ENCODE measurements at regions not wholly inside any gene's neighbourhood (a gene's known extent, or its start where the extent isn't known, plus 50 kb on each side); places are given as distances from the start of the nearest gene placed in this dataset.

GRCh38 chr17:12287953-12288352, 267.3 kb downstream of the MAP2K4 start:
- no peak overlapping the region for H3K4me3 ChIP-seq (ENCODE audit: low read depth, low read length)
- TF ChIP-seq, protein P1, sequence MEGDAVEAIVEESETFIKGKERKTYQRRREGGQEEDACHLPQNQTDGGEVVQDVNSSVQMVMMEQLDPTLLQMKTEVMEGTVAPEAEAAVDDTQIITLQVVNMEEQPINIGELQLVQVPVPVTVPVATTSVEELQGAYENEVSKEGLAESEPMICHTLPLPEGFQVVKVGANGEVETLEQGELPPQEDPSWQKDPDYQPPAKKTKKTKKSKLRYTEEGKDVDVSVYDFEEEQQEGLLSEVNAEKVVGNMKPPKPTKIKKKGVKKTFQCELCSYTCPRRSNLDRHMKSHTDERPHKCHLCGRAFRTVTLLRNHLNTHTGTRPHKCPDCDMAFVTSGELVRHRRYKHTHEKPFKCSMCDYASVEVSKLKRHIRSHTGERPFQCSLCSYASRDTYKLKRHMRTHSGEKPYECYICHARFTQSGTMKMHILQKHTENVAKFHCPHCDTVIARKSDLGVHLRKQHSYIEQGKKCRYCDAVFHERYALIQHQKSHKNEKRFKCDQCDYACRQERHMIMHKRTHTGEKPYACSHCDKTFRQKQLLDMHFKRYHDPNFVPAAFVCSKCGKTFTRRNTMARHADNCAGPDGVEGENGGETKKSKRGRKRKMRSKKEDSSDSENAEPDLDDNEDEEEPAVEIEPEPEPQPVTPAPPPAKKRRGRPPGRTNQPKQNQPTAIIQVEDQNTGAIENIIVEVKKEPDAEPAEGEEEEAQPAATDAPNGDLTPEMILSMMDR (IDR thresholded peaks at IDR 0.05; ENCODE audit: low read depth, low read length), result no peak

DNA sequence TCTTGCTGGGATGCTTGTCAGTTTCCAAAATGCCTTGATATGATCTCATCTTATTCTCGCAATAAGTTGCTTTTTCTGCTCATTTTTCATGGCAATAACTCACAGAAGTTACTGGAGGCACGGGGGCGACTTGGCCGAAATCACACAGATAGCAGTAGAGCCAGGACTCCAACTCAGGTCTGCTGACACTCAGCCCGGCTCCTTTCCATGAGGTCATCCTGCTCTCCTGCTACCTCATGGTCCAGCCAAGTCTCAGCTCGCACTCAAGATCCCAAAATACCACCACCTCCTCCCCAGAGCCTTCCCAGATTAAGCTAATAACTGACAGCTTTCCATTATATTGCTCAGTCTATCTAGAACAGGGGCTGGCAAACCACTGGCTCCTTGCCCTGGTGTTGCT, 269.5 kb downstream of the MAP2K4 start:
- H3K4me3 ChIP-seq (ENCODE audit: low read depth, low read length), result no peak overlapping the region
- TF ChIP-seq, protein P1 (IDR thresholded peaks at IDR 0.05; ENCODE audit: low read depth, low read length), result no peak

DNA sequence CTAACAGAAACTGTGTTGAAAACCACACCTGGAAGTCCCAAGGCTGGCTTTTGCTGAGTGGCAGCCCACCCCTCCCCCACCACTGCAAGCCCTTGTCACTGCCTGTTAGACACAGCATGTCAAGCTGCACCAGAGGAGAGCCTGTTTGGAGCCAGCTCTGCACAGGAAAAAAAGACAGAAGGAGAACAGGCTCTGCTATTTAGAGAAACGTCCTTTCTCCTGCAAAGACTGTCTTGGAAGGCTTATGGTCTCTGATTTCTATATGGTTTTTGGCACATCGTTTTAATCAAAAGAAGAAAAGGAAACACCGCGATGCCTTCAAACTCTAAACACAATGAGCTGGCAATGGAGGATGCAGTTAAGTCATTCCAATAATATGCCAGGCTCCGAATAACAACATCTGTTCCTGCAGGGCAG, 275.5 kb downstream of the MAP2K4 start:
- no peak overlapping the region for H3K4me3 ChIP-seq (ENCODE audit: low read depth, low read length)
- TF ChIP-seq, protein P1 (IDR thresholded peaks at IDR 0.05; ENCODE audit: low read depth, low read length), result no peak

DNA sequence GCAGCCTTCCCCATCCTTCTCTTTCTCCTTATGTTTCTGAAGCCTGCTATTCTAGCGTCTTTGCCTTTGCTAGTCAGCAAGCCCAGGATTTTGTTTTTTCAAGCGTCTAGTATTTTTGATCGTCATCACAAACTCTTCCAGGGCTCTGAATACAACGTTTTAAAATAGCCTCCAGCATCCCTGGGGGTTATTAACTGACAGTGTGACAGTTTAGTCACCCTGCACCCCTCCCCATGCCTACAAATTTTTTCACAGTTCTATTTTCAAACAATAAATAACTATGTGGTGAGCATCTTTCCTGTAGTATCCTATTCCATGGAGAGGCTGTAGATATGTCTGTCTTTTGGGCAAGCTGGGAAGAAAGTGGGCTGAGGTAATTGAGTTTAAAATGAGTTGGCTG, 280.9 kb downstream of the MAP2K4 start:
- TF ChIP-seq, protein P1 (IDR thresholded peaks at IDR 0.05; ENCODE audit: low read depth, low read length), result no peak
- H3K4me3 ChIP-seq (ENCODE audit: low read depth, low read length), result no peak overlapping the region

GRCh38 chr17:12302711-12303110, 282.0 kb downstream of the MAP2K4 start:
- no peak overlapping the region for H3K4me3 ChIP-seq (ENCODE audit: low read depth, low read length)
- TF ChIP-seq, protein P1 (IDR thresholded peaks at IDR 0.05; ENCODE audit: low read depth, low read length), result no peak

DNA sequence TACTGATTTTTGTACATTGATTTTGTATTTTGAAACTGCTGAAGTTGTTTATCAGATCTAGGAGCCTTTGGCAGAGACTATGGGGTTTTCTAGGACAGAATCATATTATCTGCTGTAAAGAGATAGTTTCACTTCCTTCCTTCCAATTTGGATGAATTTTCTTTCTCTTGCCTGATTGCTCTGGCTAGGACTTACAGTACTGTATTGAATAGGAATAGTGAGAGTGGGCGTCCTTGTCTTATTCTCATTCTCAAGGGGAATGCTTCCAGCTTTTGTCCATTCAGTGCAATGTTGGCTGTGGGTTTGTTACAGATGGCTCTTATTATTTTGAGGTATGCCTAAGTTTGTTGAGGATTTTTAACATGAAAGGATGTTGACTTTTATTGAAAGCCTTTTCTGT, 290.1 kb downstream of the MAP2K4 start:
- TF ChIP-seq, protein P1 (IDR thresholded peaks at IDR 0.05; ENCODE audit: low read depth, low read length), result no peak
- H3K4me3 ChIP-seq (ENCODE audit: low read depth, low read length), result no peak overlapping the region

- no peak overlapping the region for H3K4me3 ChIP-seq (ENCODE audit: low read depth, low read length)
- TF ChIP-seq, protein P1 (IDR thresholded peaks at IDR 0.05; ENCODE audit: low read depth, low read length), result no peak
Observed at GRCh38 chr17:12312692-12313091, 292.0 kb downstream of the MAP2K4 start.

All from WI38 (cell line).